ENCODE measurements at regions not wholly inside any gene's neighbourhood (a gene's known extent, or its start where the extent isn't known, plus 50 kb on each side); places are given as distances from the start of the nearest gene placed in this dataset.
"Not testable (repeated sequence)": the region's sequence is repeated elsewhere in the genome, so short reads cannot be mapped to it uniquely, and the experiment has no call there.

- not testable (repeated sequence) for H3K4me3 ChIP-seq; DNase-seq (ENCODE audit: low read depth in 1 of 2, low spot score in 2 of 2)
These were observed 115.7 kb upstream of the PMCH start for GRCh38 chr12:102313116-102313971.

GRCh38 chr12:102305486-102305885 is 107.9 kb upstream of the PMCH start:
- Histone ChIP-seq H3K36me3 (no peaks in the 10 kb centered on the region), H3K4me1 (replicated peaks) (no peaks in the 10 kb centered on the region), H3K27me3 (replicated peaks) (no peaks in the 10 kb centered on the region), H3K27ac (no peak overlapping the region), H3K9me3 (replicated peaks) (no peaks in the 10 kb centered on the region), H3K4me3 (no peak overlapping the region)
- DNase-seq (ENCODE audit: low read depth in 1 of 2, low spot score in 2 of 2) = no peak

More at GRCh38 chr12:102313116-102313971, 115.7 kb upstream of the PMCH start:
- not testable (repeated sequence) for H3K9me3 ChIP-seq (replicated peaks); H3K27ac ChIP-seq; H3K27me3 ChIP-seq (replicated peaks); H3K4me1 ChIP-seq (replicated peaks); H3K36me3 ChIP-seq

DNA sequence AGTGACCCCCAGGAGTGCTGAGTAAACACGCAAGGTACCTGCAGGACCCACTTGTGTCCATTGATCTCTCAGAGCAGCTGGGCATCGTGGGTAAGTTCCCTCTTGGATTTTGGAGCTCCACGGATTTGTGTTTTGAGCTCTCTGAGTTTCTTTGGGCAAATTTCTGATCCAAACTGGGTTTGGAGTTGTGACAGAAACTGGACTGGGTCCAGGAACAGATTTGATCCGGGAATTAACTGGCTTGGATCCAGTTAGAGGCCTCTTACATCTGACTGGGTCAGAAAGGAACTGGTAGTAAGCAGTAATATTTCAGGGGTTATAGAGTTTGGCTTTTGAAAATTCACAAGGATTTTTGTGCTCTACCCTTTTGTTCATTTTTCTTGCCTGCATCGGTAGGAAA is 107.0 kb upstream of the PMCH start:
- not testable (repeated sequence) for H3K27me3 ChIP-seq (replicated peaks); H3K36me3 ChIP-seq; H3K27ac ChIP-seq; H3K4me3 ChIP-seq; H3K4me1 ChIP-seq (replicated peaks); DNase-seq (ENCODE audit: low read depth in 1 of 2, low spot score in 2 of 2); H3K9me3 ChIP-seq (replicated peaks)

GRCh38 chr12:102302553-102302952 is 104.9 kb upstream of the PMCH start:
- Histone ChIP-seq H3K4me3 (no peak overlapping the region), H3K36me3 (no peaks in the 10 kb centered on the region), H3K27me3 (replicated peaks) (no peaks in the 10 kb centered on the region), H3K27ac (no peak overlapping the region), H3K4me1 (replicated peaks) (0 out of 2 replicates have a peak, but pooled peaks cover 5% of the 10 kb centered on the region), H3K9me3 (replicated peaks) (0 out of 2 replicates have a peak, but pooled peaks cover 2% of the 10 kb centered on the region)
- DNase-seq (ENCODE audit: low read depth in 1 of 2, low spot score in 2 of 2) = no peak

GRCh38 chr12:102301547-102301946 is 103.9 kb upstream of the PMCH start:
- 0 out of 2 replicates have a peak, but pooled peaks cover 2% of the 10 kb centered on the region for H3K9me3 ChIP-seq (replicated peaks)
- H3K27me3 ChIP-seq (replicated peaks) = no peaks in the 10 kb centered on the region
- no peak for DNase-seq (ENCODE audit: low read depth in 1 of 2, low spot score in 2 of 2)
- H3K36me3 ChIP-seq = no peaks in the 10 kb centered on the region
- 0 out of 2 replicates have a peak, but pooled peaks cover 5% of the 10 kb centered on the region for H3K4me1 ChIP-seq (replicated peaks)
- no peak overlapping the region for H3K27ac ChIP-seq
- no peak overlapping the region for H3K4me3 ChIP-seq

GRCh38 chr12:102300824-102301461 is 103.3 kb upstream of the PMCH start:
- Histone ChIP-seq H3K27ac (no peak overlapping the region), H3K9me3 (replicated peaks) (0 out of 2 replicates have a peak, but pooled peaks cover 2% of the 10 kb centered on the region)
- peak in 1 of 2 experiments; percentile 13 for DNase-seq (ENCODE audit: low read depth in 1 of 2, low spot score in 2 of 2)

DNA sequence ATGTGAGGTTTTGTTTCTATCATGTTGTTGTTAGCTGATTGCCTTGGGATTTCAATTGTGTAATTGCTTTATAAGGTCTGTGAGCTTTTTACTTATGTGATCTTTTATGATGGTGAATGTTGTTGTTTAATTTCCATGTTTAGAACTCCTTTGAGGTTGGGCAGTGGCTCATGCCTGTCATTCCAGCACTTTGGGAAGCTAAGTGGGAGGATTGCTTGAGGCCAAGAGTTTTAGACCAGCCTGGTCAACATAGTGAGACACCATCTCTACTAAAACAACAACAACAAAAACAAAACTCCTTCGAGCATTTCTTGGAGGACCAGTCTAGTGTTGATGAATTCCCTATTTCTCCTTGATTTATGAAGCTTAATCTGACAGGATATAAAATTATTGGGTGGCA is 102.1 kb upstream of the PMCH start:
- DNase-seq (ENCODE audit: low read depth in 1 of 2, low spot score in 2 of 2) = no peak
- Histone ChIP-seq H3K36me3 (no peaks in the 10 kb centered on the region), H3K27ac (no peak overlapping the region), H3K4me3 (no peak overlapping the region), H3K27me3 (replicated peaks) (no peaks in the 10 kb centered on the region), H3K9me3 (replicated peaks) (0 out of 2 replicates have a peak, but pooled peaks cover 2% of the 10 kb centered on the region), H3K4me1 (replicated peaks) (0 out of 2 replicates have a peak, but pooled peaks cover 5% of the 10 kb centered on the region)

More at GRCh38 chr12:102300824-102301461, 103.3 kb upstream of the PMCH start:
- H3K27me3 ChIP-seq (replicated peaks) = no peaks in the 10 kb centered on the region
- H3K4me1 ChIP-seq (replicated peaks) = 0 out of 2 replicates have a peak, but pooled peaks cover 5% of the 10 kb centered on the region
- no peak overlapping the region for H3K4me3 ChIP-seq
- no peaks in the 10 kb centered on the region for H3K36me3 ChIP-seq

DNA sequence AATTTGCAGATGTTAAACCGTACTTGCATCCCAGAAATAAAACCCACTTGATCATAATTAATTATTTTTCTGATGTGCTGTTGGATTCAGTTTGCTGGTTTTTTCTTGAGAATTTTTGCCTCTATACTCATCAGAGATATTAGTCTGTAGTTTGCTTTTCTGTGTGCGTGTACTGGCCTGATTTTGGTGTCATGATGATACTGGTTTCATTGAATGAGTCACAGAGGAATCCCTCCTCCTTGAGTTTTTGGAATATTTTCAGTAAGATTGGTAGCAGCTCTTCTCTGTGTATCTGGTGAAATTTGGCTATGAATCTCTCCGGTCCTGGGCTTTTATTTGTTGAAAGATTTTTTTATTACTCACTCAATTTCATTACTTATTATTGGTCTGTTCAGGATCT is 100.4 kb upstream of the PMCH start:
- no peaks in the 10 kb centered on the region for H3K36me3 ChIP-seq
- DNase-seq (ENCODE audit: low read depth in 1 of 2, low spot score in 2 of 2) = peak in 1 of 2 experiments; percentile 20

DNA sequence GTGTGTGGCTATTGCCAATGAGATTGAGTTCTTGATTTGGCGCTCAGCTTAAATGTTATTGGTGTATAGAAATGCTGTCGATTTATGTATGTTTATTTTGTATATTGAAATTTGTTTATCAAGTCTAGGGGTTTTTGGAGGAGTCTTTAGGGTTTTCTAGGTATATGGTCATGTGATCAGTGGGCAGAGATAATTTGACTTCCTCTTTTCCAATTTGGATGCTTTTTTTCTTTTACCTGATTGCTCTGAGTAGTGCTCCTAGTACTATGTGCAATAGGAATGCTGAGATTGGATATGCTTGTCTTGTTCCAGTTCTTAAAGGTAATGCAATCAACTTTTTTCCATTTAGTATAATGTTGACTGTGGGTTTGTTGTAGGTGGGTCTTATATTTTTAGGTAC is 99.8 kb upstream of the PMCH start:
- H3K27ac ChIP-seq = no peak overlapping the region

More for the DNA sequence above, 100.4 kb upstream of the PMCH start:
- no peaks in the 10 kb centered on the region for H3K27me3 ChIP-seq (replicated peaks)
- 0 out of 2 replicates have a peak, but pooled peaks cover 5% of the 10 kb centered on the region for H3K4me1 ChIP-seq (replicated peaks)
- 0 out of 2 replicates have a peak, but pooled peaks cover 2% of the 10 kb centered on the region for H3K9me3 ChIP-seq (replicated peaks)
- H3K4me3 ChIP-seq = no peak overlapping the region
- no peak overlapping the region for H3K27ac ChIP-seq

GRCh38 chr12:102294568-102294967 is 96.9 kb upstream of the PMCH start:
- no peak for DNase-seq (ENCODE audit: low read depth in 1 of 2, low spot score in 2 of 2)
- no peaks in the 10 kb centered on the region for H3K36me3 ChIP-seq
- no peak overlapping the region for H3K27ac ChIP-seq
- 0 out of 2 replicates have a peak, but pooled peaks cover under 1% of the 10 kb centered on the region for H3K9me3 ChIP-seq (replicated peaks)
- H3K4me3 ChIP-seq = no peak overlapping the region
- H3K4me1 ChIP-seq (replicated peaks) = 0 out of 2 replicates have a peak, but pooled peaks cover 5% of the 10 kb centered on the region
- H3K27me3 ChIP-seq (replicated peaks) = no peaks in the 10 kb centered on the region

More for the DNA sequence above, 99.8 kb upstream of the PMCH start:
- H3K4me1 ChIP-seq (replicated peaks) = 0 out of 2 replicates have a peak, but pooled peaks cover 5% of the 10 kb centered on the region
- no peaks in the 10 kb centered on the region for H3K27me3 ChIP-seq (replicated peaks)
- H3K36me3 ChIP-seq = no peaks in the 10 kb centered on the region
- H3K4me3 ChIP-seq = no peak overlapping the region
- 0 out of 2 replicates have a peak, but pooled peaks cover 2% of the 10 kb centered on the region for H3K9me3 ChIP-seq (replicated peaks)
- no peak for DNase-seq (ENCODE audit: low read depth in 1 of 2, low spot score in 2 of 2)

- not testable (repeated sequence) for H3K4me3 ChIP-seq; DNase-seq (ENCODE audit: low read depth in 1 of 2, low spot score in 2 of 2)
These were observed 94.1 kb upstream of the PMCH start for GRCh38 chr12:102291498-102292440.

GRCh38 chr12:102289702-102290101 is 92.1 kb upstream of the PMCH start:
- H3K9me3 ChIP-seq (replicated peaks); DNase-seq (ENCODE audit: low read depth in 1 of 2, low spot score in 2 of 2); H3K27ac ChIP-seq; H3K27me3 ChIP-seq (replicated peaks); H3K36me3 ChIP-seq; H3K4me1 ChIP-seq (replicated peaks); H3K4me3 ChIP-seq: not testable (repeated sequence)

More at GRCh38 chr12:102291498-102292440, 94.1 kb upstream of the PMCH start:
- H3K36me3 ChIP-seq; H3K27ac ChIP-seq; H3K9me3 ChIP-seq (replicated peaks); H3K4me1 ChIP-seq (replicated peaks); H3K27me3 ChIP-seq (replicated peaks): not testable (repeated sequence)

DNA sequence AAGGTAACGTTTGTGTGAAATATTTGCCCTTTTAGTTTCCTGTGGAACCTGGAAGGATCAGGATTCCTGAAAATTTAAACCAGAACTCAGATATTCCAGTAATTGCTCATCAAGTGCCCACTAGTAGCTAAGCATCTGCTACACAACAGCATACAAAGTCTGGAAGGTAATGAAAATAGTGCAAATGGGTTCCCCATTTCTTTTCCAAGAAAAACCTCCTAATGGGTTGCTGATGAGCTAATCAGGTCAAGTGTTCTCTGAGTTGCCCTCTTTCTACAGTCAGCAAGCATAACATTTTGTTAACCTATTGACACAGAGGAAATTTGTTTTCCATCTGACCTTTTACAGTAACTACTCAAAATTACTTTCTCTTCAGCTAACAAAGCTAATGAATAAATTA is 83.6 kb upstream of the PMCH start:
- no peaks in the 10 kb centered on the region for H3K9me3 ChIP-seq (replicated peaks)
- no peaks in the 10 kb centered on the region for H3K27me3 ChIP-seq (replicated peaks)
- DNase-seq (ENCODE audit: low read depth in 1 of 2, low spot score in 2 of 2) = no peak
- no peak overlapping the region for H3K27ac ChIP-seq
- no peaks in the 10 kb centered on the region for H3K4me1 ChIP-seq (replicated peaks)
- no peak overlapping the region for H3K4me3 ChIP-seq
- H3K36me3 ChIP-seq = no peaks in the 10 kb centered on the region
